H1 (cell line): ENCODE measurements at regions not wholly inside any gene's neighbourhood (a gene's known extent, or its start where the extent isn't known, plus 50 kb on each side); places are given as distances from the start of the nearest gene placed in this dataset.

Experiments
- CTCF ChIA-PET: fragments of 300-600 bp; sonication (Branson Sonifier 250); formaldehyde crosslinking; loops from one replicate; lab custom pipeline; 2021; ENCODE audit not compliant: partially characterized antibody; lab: Charles Lee
- POLR2A ChIA-PET: fragments of 300-600 bp; sonication (Branson Sonifier 250); formaldehyde crosslinking; loops from one replicate; lab custom pipeline; 2021; ENCODE audit warnings: inconsistent platforms; ENCODE audit not compliant: partially characterized antibody; lab: Charles Lee
- DNase-seq, 2 experiments: peaks; one replicate each; pipeline versions ENCODE4 v3.0.0 to v3.0.0-alpha.2; 2010 to 2022; ENCODE audit warnings: low spot score in 2 of 2, low read depth in 1 of 2, mixed read lengths in 1 of 2
- FAIRE-seq: peaks from 2 replicates; lab custom pipeline; 2011; peaks lifted over from hg19 to GRCh38; lab: Jason Lieb, UNC
- H2AFZ ChIP-seq: 2 replicates; pipeline ENCODE4 v1.8.1; 2012; ENCODE audit warnings: low read length, inconsistent platforms
- H2AK5ac ChIP-seq: 2 replicates; pipeline ENCODE4 v1.6.1; 2013; ENCODE audit warnings: low read depth, low read length
- H2BK120ac ChIP-seq: replicated peaks from 2 replicates; pipeline ENCODE3; 2013; ENCODE audit warnings: low read depth, low read length, inconsistent platforms
- H2BK12ac ChIP-seq: 2 replicates; pipeline ENCODE4 v1.6.1; 2013; ENCODE audit warnings: low read depth, low read length
- H2BK15ac ChIP-seq: 2 replicates; pipeline ENCODE4 v1.6.1; 2013; ENCODE audit warnings: low read length
- H2BK20ac ChIP-seq: 2 replicates; pipeline ENCODE4 v1.6.1; 2013; ENCODE audit warnings: low read length
- H2BK5ac ChIP-seq: 2 replicates; pipeline ENCODE4 v1.6.1; 2013; ENCODE audit warnings: low read depth, low read length
- H3K14ac ChIP-seq: 2 replicates; pipeline ENCODE4 v1.6.1; 2013; ENCODE audit warnings: inconsistent platforms; ENCODE audit not compliant: insufficient read length
- H3K18ac ChIP-seq: 2 replicates; pipeline ENCODE4 v1.6.1; 2013; ENCODE audit warnings: low read length; ENCODE audit errors: extremely low read depth
- H3K23ac ChIP-seq: 2 replicates; pipeline ENCODE4 v1.6.1; 2013; ENCODE audit warnings: inconsistent platforms; ENCODE audit not compliant: insufficient read length
- H3K23me2 ChIP-seq: 2 replicates; pipeline ENCODE4 v1.6.1; 2013; ENCODE audit warnings: low read depth, low read length
- H3K27ac ChIP-seq: 2 replicates; pipeline ENCODE4 v1.6.1; 2011; ENCODE audit warnings: low read depth, low read length, inconsistent platforms
- H3K27me3 ChIP-seq, 4 experiments: replicated peaks in 1 of 4; 1 replicate in 1 of 4; 2 replicates in 3 of 4; pipeline versions ENCODE4 v1.6.1 to v1.8.1; 2011 to 2013; ENCODE audit warnings: low read length in 3 of 4, mild to moderate bottlenecking in 3 of 4, inconsistent platforms in 2 of 4, mixed read lengths in 2 of 4, moderate library complexity in 1 of 4; ENCODE audit not compliant: control insufficient read depth in 3 of 4, insufficient read depth in 3 of 4; ENCODE audit errors: extremely low read depth in 1 of 4
- H3K36me3 ChIP-seq, 4 experiments: 2 replicates each; pipeline versions ENCODE4 v1.6.1 to v1.8.1; 2011 to 2013; ENCODE audit warnings: mild to moderate bottlenecking in 4 of 4, low read length in 3 of 4, moderate library complexity in 2 of 4, control low read depth in 1 of 4, inconsistent platforms in 1 of 4; ENCODE audit not compliant: insufficient read depth in 4 of 4, control insufficient read depth in 2 of 4
- H3K4ac ChIP-seq: replicated peaks from 2 replicates; pipeline ENCODE3; 2013; ENCODE audit warnings: low read length, low read depth, mixed read lengths, inconsistent platforms; ENCODE audit not compliant: insufficient read length
- H3K4me1 ChIP-seq, 4 experiments: replicated peaks in 1 of 4; 1 replicate in 1 of 4; 2 replicates in 3 of 4; pipeline versions ENCODE4 v1.6.1 to v1.8.1; 2011 to 2013; ENCODE audit warnings: low read length in 3 of 4, inconsistent platforms in 2 of 4, mixed read lengths in 1 of 4; ENCODE audit not compliant: insufficient read depth in 4 of 4, control insufficient read depth in 3 of 4
- H3K4me2 ChIP-seq, 2 experiments: 2 replicates each; pipeline versions ENCODE4 v1.6.1 to v1.8.1; 2011 to 2013; ENCODE audit warnings: low read depth in 2 of 2, low read length in 2 of 2, control low read depth in 1 of 2, inconsistent platforms in 1 of 2, mild to moderate bottlenecking in 1 of 2; ENCODE audit not compliant: insufficient read depth in 1 of 2
- H3K4me3 ChIP-seq, 4 experiments: fragments of 200-600, 300-600 bp in 1 of 4; sonication (generic), shearing (Covaris generic), sonication (Bioruptor Twin) in 1 of 4; 2 replicates each; pipeline versions ENCODE4 v1.5.1 to v1.8.1; 2011 to 2016; ENCODE audit warnings: low read length in 4 of 4, low read depth in 3 of 4, control low read depth in 2 of 4, inconsistent platforms in 2 of 4, mild to moderate bottlenecking in 2 of 4, mixed read lengths in 1 of 4, moderate library complexity in 1 of 4; ENCODE audit not compliant: insufficient read depth in 2 of 4; ENCODE audit errors: extremely low read depth in 1 of 4
- H3K56ac ChIP-seq: replicated peaks from 2 replicates; pipeline ENCODE3; 2013; ENCODE audit warnings: low read depth, mild to moderate bottlenecking, mixed read lengths, low read length, inconsistent platforms; ENCODE audit not compliant: insufficient read length
- H3K79me1 ChIP-seq: 2 replicates; pipeline ENCODE4 v1.6.1; 2013; ENCODE audit warnings: low read depth, low read length, control low read depth
- H3K79me2 ChIP-seq, 2 experiments: 2 replicates each; pipeline versions ENCODE4 v1.6.1 to v1.8.1; 2012 to 2013; ENCODE audit warnings: low read length in 2 of 2, mild to moderate bottlenecking in 2 of 2, inconsistent platforms in 1 of 2; ENCODE audit not compliant: insufficient read depth in 2 of 2, control insufficient read depth in 1 of 2
- H3K9ac ChIP-seq, 4 experiments: replicated peaks in 1 of 4; 1 replicate in 1 of 4; 2 replicates in 3 of 4; pipeline versions ENCODE4 v1.6.1 to v1.8.1; 2011 to 2013; ENCODE audit warnings: low read depth in 3 of 4, low read length in 3 of 4, control low read depth in 2 of 4, mild to moderate bottlenecking in 2 of 4, moderate library complexity in 2 of 4, inconsistent platforms in 1 of 4; ENCODE audit errors: extremely low read depth in 1 of 4
- H3K9me3 ChIP-seq, 2 experiments: 2 replicates each; pipeline versions ENCODE4 v1.6.1 to v1.8.1; 2012 to 2013; ENCODE audit warnings: mild to moderate bottlenecking in 2 of 2, moderate library complexity in 2 of 2, control low read depth in 1 of 2, inconsistent platforms in 1 of 2, low read depth in 1 of 2, low read length in 1 of 2, mixed read lengths in 1 of 2; ENCODE audit not compliant: insufficient read depth in 2 of 2
- H4K20me1 ChIP-seq, 2 experiments: replicated peaks in 1 of 2; 2 replicates each; pipeline versions ENCODE3 to v1.8.1; 2011 to 2013; ENCODE audit warnings: inconsistent platforms in 2 of 2, low read length in 2 of 2, mild to moderate bottlenecking in 1 of 2; ENCODE audit not compliant: insufficient read depth in 2 of 2, control insufficient read depth in 1 of 2
- H4K5ac ChIP-seq: 2 replicates; pipeline ENCODE4 v1.6.1; 2013; ENCODE audit warnings: low read length, low read depth, mixed read lengths, inconsistent platforms; ENCODE audit not compliant: insufficient read length
- H4K8ac ChIP-seq: 2 replicates; pipeline ENCODE4 v1.8.0; 2013; ENCODE audit warnings: mild to moderate bottlenecking, moderate library complexity, low read length, inconsistent platforms; ENCODE audit not compliant: insufficient read depth; ENCODE audit errors: extremely low read depth
- H4K91ac ChIP-seq: replicated peaks from 2 replicates; pipeline ENCODE3; 2013; ENCODE audit warnings: low read length, mixed read lengths, inconsistent platforms; ENCODE audit not compliant: insufficient read length
- BCL11A ChIP-seq, 2 experiments: IDR thresholded peaks; one replicate each; pipeline ENCODE4 v1.6.1; 2011; ENCODE audit warnings: low read depth in 2 of 2, low read length in 2 of 2, mild to moderate bottlenecking in 2 of 2
- CEBPB ChIP-seq: IDR thresholded peaks from 2 replicates; pipeline ENCODE4 v1.6.1; 2012; ENCODE audit warnings: low read depth, low read length
- CHD2 ChIP-seq: IDR thresholded peaks from 2 replicates; pipeline ENCODE4 v1.6.1; 2012; ENCODE audit warnings: low read length, improper control_type of control experiment
- EP300 ChIP-seq, 2 experiments: IDR thresholded peaks; 1 replicate in 1 of 2; 2 replicates in 1 of 2; pipeline ENCODE4 v1.6.1; 2011 to 2012; ENCODE audit warnings: low read depth in 2 of 2, low read length in 2 of 2, mild to moderate bottlenecking in 2 of 2, borderline replicate concordance in 1 of 2, inconsistent platforms in 1 of 2, moderate library complexity in 1 of 2
- HDAC2 ChIP-seq, 2 experiments: fragments of 300-600 bp in 1 of 2; sonication (generic) in 1 of 2; IDR thresholded peaks; 2 replicates each; pipeline ENCODE4 v1.6.1; 2011 to 2012; ENCODE audit warnings: low read depth in 2 of 2, low read length in 2 of 2, mild to moderate bottlenecking in 2 of 2, moderate library complexity in 2 of 2, borderline replicate concordance in 1 of 2, inconsistent platforms in 1 of 2
- HDAC6 ChIP-seq: IDR thresholded peaks from one replicate; pipeline ENCODE4 v1.7.1; 2012; ENCODE audit warnings: low read depth, mild to moderate bottlenecking, inconsistent platforms, low read length, moderate library complexity
- JUN ChIP-seq: IDR thresholded peaks from 2 replicates; pipeline ENCODE4 v1.6.1; 2011; ENCODE audit warnings: low read depth, mild to moderate bottlenecking, improper control_type of control experiment, low read length
- POLR2A ChIP-seq, 2 experiments: IDR thresholded peaks; 1 replicate in 1 of 2; 2 replicates in 1 of 2; pipeline ENCODE4 v1.6.1; 2011; ENCODE audit warnings: low read depth in 2 of 2, low read length in 2 of 2, mild to moderate bottlenecking in 2 of 2; ENCODE audit errors: control extremely low read depth in 1 of 2
- RAD21 ChIP-seq, 2 experiments: IDR thresholded peaks in 1 of 2; conservative IDR thresholded peaks in 1 of 2; 2 replicates each; pipeline ENCODE4 v1.6.1; 2011; ENCODE audit warnings: low read depth in 2 of 2, low read length in 2 of 2, improper control_type of control experiment in 1 of 2, inconsistent platforms in 1 of 2, mild to moderate bottlenecking in 1 of 2, moderate library complexity in 1 of 2
- RBBP5 ChIP-seq: IDR thresholded peaks from 2 replicates; pipeline ENCODE4 v1.7.1; 2012; ENCODE audit warnings: low read depth, mild to moderate bottlenecking, inconsistent platforms, low read length, moderate library complexity, borderline replicate concordance
- RNF2 ChIP-seq: fragments of 200-900, 300-1000 bp; sonication (generic); IDR thresholded peaks from 2 replicates; pipeline ENCODE4 v1.7.1; 2016; ENCODE audit warnings: borderline replicate concordance, low read depth, mild to moderate bottlenecking, antibody characterized with exemption, low read length; ENCODE audit not compliant: poor library complexity, severe bottlenecking; ENCODE audit errors: missing control alignments
- SAP30 ChIP-seq: fragments of 300-600 bp; sonication (generic); IDR thresholded peaks from 2 replicates; pipeline ENCODE4 v1.7.1; 2012; ENCODE audit warnings: low read length, moderate library complexity, mild to moderate bottlenecking, inconsistent platforms; ENCODE audit not compliant: insufficient read depth, insufficient replicate concordance
- SIN3A ChIP-seq, 2 experiments: IDR thresholded peaks in 1 of 2; conservative IDR thresholded peaks in 1 of 2; 2 replicates each; pipeline ENCODE4 v1.6.1; 2011 to 2012; ENCODE audit warnings: low read length in 2 of 2, improper control_type of control experiment in 1 of 2, low read depth in 1 of 2, mild to moderate bottlenecking in 1 of 2
- SUZ12 ChIP-seq: fragments of 200-600 bp; sonication (generic); IDR thresholded peaks from 2 replicates; pipeline ENCODE4 v1.6.1; 2012; ENCODE audit warnings: mild to moderate bottlenecking, inconsistent platforms, low read length, moderate library complexity, mixed read lengths

DNA sequence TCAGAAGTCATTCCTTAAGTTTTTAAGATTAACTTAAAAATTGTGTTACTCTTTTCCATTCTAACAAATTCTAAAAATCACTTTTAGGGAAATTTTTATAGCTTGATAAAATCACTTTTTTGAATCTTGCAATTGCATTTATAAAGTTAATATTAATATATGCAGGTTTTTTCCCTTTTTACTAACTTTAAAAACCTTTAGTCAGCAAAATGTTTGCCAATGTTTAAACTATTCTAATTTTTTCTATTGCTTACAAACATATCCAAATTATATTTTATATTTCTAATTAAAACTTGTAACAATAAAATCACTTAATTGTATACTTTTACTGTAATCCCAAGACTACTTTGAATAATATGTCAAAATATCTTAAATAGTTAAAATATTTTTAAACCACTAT, 839.4 kb downstream of the TBL1XR1 start:
- ChIA-PET POLR2A (interaction anchor here (1.9 kb wide), 1 partner anchor 44 kb away, joined by 4 read pairs; no protein-coding TSS in a partner anchor), CTCF (interaction anchor here (0.7 to 0.8 kb wide), 2 partner anchors 185 to 306 kb away, joined by 3 read pairs; no protein-coding TSS in a partner anchor)
- Histone ChIP-seq H2BK15ac (no peak overlapping the region), H3K79me1 (no peaks in the 10 kb centered on the region), H3K18ac (no peak overlapping the region), H4K91ac (no peak overlapping the region), H2BK120ac (no peak overlapping the region), H2AK5ac (no peak overlapping the region), H3K4me2 (no peak overlapping the region), H3K27ac (no peak overlapping the region), H4K5ac (no peak overlapping the region), H3K79me2 (peaks cover 0 to 15% of the 10 kb centered on the region in 2 experiments; a peak in 2 of 4 replicates), H2BK5ac (no peak overlapping the region), H3K9me3 (no peaks in the 10 kb centered on the region; a peak in 1 of 4 replicates), H3K23ac (no peak overlapping the region), H3K27me3 (no peaks in the 10 kb centered on the region), H4K20me1 (peaks cover 0 to 2% of the 10 kb centered on the region in 2 experiments), H3K23me2 (no peaks in the 10 kb centered on the region), H4K8ac (no peak overlapping the region), H3K56ac (no peak overlapping the region), H2BK20ac (no peak overlapping the region), H3K4me3 (no peak overlapping the region), H2AFZ (no peak overlapping the region), H3K9ac (no peak overlapping the region), H2BK12ac (no peak overlapping the region), H3K4me1 (no peaks in the 10 kb centered on the region), H3K14ac (no peak overlapping the region), H3K4ac (no peak overlapping the region), H3K36me3 (no peaks in the 10 kb centered on the region; a peak in 1 of 8 replicates)
- FAIRE-seq (no peak), DNase-seq (no peak)
- no peak for TF ChIP-seq CHD2
- TF ChIP-seq RNF2 = no peak
- no peak for TF ChIP-seq SUZ12
- no peak for TF ChIP-seq CEBPB
- no peak for TF ChIP-seq POLR2A (IDR thresholded peaks at IDR 0.05; ENCODE audit: control extremely low read depth in 1 of 2, low read depth in 2 of 2, low read length in 2 of 2)
- TF ChIP-seq RBBP5 = no peak
- no peak for TF ChIP-seq SIN3A (conservative IDR thresholded peaks at IDR 0.05 in 1 of 2, IDR thresholded peaks at IDR 0.05 in 1 of 2; ENCODE audit: low read depth in 1 of 2, low read length in 2 of 2)
- no peak for TF ChIP-seq JUN
- no peak for TF ChIP-seq RAD21 (IDR thresholded peaks at IDR 0.05 in 1 of 2, conservative IDR thresholded peaks at IDR 0.05 in 1 of 2; ENCODE audit: low read depth in 2 of 2, low read length in 2 of 2)
- TF ChIP-seq BCL11A (IDR thresholded peaks at IDR 0.05; ENCODE audit: low read depth in 2 of 2, low read length in 2 of 2) = no peak
- no peak for TF ChIP-seq HDAC6
- TF ChIP-seq EP300 (IDR thresholded peaks at IDR 0.05; ENCODE audit: borderline replicate concordance in 1 of 2, low read depth in 2 of 2, low read length in 2 of 2) = no peak
- no peak for TF ChIP-seq HDAC2 (IDR thresholded peaks at IDR 0.05; ENCODE audit: borderline replicate concordance in 1 of 2, low read depth in 2 of 2, low read length in 2 of 2)
- TF ChIP-seq SAP30 = no peak
